Fibroblast of skin of right biceps (primary cell): ENCODE measurements at regions not wholly inside any gene's neighbourhood (a gene's known extent, or its start where the extent isn't known, plus 50 kb on each side); places are given as distances from the start of the nearest gene placed in this dataset.

Source experiments
- DNase-seq: peaks from one replicate; pipeline ENCODE4 v3.0.0-alpha.2; 2013

DNA sequence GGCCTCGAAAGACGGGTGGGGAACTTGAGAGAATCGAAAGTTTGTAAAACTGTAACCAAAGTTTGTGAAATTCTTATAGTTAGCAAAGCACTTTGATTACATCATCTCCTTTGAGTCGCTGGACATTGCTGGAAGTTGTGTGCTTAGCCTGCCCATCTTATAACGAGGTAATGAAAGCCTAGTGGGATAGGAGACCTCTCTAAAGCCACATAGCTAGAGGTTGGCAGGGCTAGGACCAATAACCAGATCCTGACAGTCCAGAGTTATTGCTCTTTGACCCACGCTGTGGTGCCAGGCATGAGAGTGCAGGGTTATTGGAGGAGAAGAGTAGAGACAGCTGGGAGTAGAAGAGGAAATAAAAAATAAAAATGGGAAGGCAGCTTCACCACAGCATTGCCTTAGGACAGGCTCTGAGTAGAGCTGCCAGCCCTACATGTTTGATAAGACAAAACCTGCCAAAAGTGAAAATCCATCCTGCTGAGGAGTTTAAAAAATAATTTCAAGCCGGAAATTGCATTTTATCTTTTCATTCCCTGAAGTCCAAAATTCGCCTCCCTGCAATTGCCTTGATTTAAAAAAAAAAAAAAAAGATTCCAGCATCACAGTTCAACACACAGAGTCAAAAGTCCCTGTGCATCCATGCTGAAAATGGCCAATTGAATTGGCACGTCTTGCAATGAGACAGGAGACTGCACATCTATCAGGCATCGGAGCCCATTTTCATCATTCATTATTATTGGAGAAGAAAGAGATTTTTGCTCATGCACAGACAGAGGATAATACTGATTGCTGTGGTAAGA, 225.5 kb upstream of the POU2AF2 start:
- no peak for DNase-seq

GRCh38 chr11:111019451-111019850, 226.1 kb upstream of the POU2AF2 start:
- no peak for DNase-seq

DNA sequence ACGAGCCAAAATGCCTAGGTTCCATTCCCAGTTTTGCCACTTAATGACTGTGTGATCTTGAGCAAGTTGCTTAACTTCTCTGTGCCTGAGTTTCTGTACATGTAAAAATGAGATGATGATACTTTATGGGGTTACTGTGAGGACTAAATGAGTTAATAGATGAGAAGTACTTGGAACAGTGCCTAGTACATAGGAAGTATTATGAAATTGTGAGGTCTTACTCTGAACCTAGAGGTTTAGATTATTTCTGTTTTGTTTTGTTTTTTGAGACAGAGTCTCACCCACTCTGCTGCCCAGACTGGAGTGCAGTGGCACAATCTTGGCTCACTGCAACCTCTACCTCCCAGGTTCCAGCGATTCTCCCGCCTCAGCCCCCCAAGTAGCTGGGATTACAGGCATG, 227.0 kb upstream of the POU2AF2 start:
- DNase-seq: no peak

DNA sequence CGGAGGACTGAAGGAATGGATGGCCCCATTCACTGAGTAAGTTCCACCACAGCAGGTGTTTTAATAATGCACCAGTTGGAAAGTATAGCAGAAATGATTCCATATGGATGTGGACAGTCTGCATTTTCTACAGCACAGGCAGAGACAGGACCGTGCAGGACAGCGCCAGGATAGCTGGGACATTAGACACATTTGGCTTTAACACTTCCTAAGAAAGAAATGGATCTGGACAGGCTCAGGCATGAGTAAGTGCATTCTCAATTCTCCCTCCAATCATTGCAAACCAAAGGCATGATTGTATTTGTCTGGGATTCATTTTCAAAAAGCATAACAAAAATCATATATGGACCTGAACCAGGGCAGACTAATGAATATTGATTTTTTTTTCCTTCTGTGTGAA, 233.0 kb upstream of the POU2AF2 start:
- no peak for DNase-seq

DNA sequence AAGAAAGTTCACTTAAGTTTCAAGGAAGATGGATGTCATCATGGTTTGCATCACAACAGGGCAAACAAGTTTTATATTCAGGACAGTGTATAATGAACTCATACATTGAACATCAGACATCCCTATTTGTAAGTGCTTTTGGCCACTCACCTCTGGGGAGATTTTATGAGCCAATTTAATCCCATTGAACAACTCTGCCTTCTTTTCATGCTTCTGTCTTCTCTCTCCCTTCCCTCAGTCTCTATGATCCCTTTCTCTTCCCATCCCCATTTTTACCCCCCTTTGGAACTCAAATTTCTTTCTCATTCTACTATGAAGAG, 234.3 kb upstream of the POU2AF2 start:
- no peak for DNase-seq

DNA sequence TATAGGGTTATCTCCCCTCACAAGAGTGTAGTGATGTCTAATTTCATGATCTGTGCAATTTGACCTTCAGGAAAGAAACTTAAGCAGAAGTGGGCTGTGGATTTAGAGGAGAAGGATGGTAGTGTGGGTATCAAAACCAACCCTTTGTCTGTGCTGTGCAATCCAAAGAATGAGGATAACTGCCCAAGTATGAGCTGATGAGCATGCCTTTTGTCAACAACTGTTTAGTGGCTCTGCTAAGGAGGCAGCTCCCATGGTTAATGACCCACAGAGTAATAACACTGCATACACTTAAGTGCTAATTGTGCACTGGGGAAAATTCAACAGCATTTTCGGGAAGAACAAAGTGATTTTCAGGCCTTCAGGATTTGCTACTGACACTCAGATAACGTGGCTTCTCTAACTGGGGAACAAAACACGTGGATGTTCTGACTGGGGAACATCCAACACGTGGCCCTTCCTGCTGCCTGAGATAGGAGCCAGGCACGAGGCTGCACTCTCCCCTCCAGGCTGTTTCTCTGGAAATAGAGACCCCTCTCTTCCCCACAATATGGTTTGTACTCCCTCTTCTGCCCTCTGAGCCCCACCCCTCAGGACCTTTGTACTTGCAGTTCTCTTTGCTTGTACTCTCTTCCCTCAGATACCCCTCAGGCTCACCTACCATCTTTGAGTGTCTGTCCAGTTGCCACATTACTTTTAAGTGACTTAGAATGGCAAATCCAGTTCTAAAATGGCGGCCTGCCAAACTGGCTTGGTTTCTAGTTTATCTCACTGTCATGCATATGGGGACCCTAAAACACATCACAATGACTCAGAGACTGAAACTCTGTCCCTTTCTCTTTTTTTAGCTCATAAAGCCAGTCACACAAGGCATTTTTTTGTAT, 234.9 kb upstream of the POU2AF2 start:
- DNase-seq: peak; percentile 9

GRCh38 chr11:111006227-111006626, 239.3 kb upstream of the POU2AF2 start:
- no peak for DNase-seq

DNA sequence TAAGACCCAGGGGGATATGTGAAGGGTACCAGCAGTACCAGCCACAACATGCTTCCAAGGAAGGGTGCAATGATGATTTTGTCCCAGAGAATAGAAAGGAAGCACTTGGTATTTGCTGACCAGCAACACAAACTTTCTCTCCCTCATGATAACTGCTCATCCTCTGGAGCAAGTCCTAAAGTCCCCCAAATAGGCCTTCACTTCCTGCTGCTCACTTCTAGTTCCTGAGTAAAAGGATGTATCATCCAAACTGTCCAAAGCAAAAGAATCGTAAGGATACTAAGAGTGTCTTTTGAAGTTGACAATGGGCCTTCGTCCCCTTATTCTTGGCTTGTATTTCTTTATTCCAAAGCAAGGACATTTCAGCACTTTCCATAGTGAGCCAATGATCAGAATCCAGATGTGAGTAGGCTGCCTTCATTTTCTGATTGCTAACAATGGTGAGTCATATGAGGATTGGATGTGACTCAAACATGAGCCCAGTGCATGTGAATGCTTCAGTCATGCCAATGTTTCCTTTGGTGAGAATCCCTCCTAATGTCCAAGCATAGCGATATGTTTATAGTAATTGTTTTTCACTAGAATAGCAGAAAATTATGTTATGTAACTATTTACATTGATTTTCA, 243.4 kb upstream of the POU2AF2 start:
- peak; percentile 88 for DNase-seq

- no peak for DNase-seq
These were observed 244.5 kb upstream of the POU2AF2 start for GRCh38 chr11:111001081-111001430.

GRCh38 chr11:111000400-111001080, 245.0 kb upstream of the POU2AF2 start:
- DNase-seq: peak; percentile 59

- DNase-seq: no peak
These were observed 253.0 kb upstream of the POU2AF2 start for GRCh38 chr11:110992481-110992880.

GRCh38 chr11:110991661-110992355, 253.7 kb upstream of the POU2AF2 start:
- DNase-seq: peak; percentile 65

GRCh38 chr11:110990311-110990710, 255.2 kb upstream of the POU2AF2 start:
- DNase-seq: peak; percentile 47

- DNase-seq: peak; percentile 50
These were observed 255.9 kb upstream of the POU2AF2 start for GRCh38 chr11:110989428-110990133.

DNA sequence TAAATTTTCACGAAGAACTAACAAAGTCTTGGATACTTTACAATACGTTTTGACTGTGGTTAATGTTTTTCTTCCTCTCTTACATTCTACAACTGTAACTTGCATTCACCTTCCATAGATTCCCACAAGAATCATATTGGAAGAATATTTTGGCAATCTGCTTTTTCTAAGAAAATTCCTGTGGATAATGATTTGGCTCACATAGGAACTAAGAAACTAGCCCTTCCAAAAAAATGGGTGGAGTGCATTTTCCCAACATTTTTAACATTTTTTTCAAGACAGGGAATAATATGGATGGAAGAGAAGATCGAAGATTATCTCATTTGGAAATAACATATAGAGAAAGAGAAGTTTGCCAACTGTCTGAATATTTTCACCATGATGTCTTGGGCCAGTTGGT, 256.9 kb upstream of the POU2AF2 start:
- peak; percentile 64 for DNase-seq

- DNase-seq: no peak
These were observed 259.5 kb upstream of the POU2AF2 start for GRCh38 chr11:110986016-110986415.

DNA sequence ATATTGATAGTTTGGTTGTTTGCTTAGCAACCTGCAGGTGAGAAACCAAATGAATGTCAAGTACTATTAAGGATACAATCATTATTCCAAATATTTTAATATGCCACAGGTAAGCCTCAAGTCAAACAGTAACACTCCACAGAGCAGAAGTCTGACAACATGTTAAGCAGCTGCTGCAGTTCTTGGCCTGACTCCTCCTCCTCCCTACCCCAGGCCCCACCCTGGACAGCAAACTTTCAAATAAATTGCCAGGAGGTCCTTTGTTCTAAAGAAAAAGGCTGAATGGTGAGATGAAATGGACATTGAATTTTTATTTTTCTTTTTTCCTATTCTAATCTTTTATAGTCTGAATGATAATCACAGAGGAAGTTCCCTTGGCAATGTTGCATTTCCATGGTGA, 260.0 kb upstream of the POU2AF2 start:
- no peak for DNase-seq

- DNase-seq: no peak
These were observed 260.8 kb upstream of the POU2AF2 start for GRCh38 chr11:110984693-110985092.

- DNase-seq: peak; percentile 63
These were observed 261.4 kb upstream of the POU2AF2 start for GRCh38 chr11:110984147-110984546.

- no peak for DNase-seq
These were observed 263.3 kb upstream of the POU2AF2 start for GRCh38 chr11:110982214-110982613.

DNA sequence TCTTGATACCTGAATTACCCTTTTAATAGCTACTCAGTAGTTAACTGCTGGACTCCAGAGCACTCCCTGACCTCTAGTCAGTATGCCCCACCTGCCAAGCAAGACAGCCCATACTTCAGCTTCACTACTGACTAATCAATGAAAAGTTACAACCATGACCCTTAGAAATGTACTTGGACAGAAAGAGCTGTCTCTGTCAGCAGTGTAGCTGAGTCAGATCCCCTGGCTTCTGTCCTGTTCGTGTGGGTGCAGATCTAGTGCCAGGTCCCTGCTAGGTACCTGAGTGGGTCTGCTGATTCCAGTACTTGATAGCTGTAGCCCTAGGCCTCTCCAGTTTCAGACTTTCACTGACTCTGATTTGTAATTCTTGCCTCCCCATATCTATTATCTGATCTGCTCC, 265.8 kb upstream of the POU2AF2 start:
- no peak for DNase-seq

DNA sequence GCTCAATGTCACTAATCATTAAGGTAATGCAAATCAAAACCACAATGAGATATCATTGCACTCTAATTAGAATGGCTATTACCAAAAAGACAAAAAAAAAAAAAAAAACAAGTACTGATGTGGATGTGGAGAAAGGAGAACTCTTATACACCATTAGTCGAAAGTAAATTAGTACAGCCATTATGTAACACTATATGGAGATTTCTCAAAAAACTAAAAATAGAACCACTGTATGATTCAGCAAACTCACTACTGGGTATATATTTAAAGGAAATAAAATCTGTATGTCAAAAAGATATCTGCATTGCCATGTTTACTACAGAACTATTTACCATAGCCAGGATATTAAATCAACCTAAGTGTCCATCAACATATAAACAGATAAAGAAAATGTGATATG, 265.4 kb upstream of the ARHGAP20 start:
- DNase-seq: no peak
